ENCODE measurements at regions not wholly inside any gene's neighbourhood (a gene's known extent, or its start where the extent isn't known, plus 50 kb on each side); places are given as distances from the start of the nearest gene placed in this dataset.

GRCh38 chr1:4973341-4973740 is 318.9 kb downstream of the AJAP1 start:
- H3K9me3 ChIP-seq: no peaks in the 10 kb centered on the region
- ChIA-PET POLR2A (no interaction called here), CTCF (no interaction called here)
- H3K4me1 ChIP-seq (ENCODE audit: control insufficient read depth in 1 of 2, extremely low read depth in 1 of 2, insufficient read depth in 2 of 2, low read length in 2 of 2): no peaks in the 10 kb centered on the region
- no peak overlapping the region for H3K27ac Mint-ChIP-seq
- H3K36me3 ChIP-seq (ENCODE audit: control insufficient read depth in 2 of 2, extremely low read depth in 1 of 2, insufficient read depth in 1 of 2, low read length in 1 of 2): no peaks in the 10 kb centered on the region
- WGBS (ENCODE audit: insufficient coverage): 87% methylated on average over 5 of the region's 10 CpGs
- no peaks in the 10 kb centered on the region for H3K36me3 Mint-ChIP-seq
- H3K4me1 Mint-ChIP-seq: no peaks in the 10 kb centered on the region
- no peak overlapping the region for H3K4me3 Mint-ChIP-seq
- H3K27me3 ChIP-seq (replicated peaks in 1 of 2; ENCODE audit: control insufficient read depth in 2 of 2, extremely low read depth in 1 of 2, insufficient read depth in 2 of 2, low read length in 1 of 2): peaks cover 0 to 18% of the 10 kb centered on the region in 2 experiments
- DNase-seq (no peak), ATAC-seq (replicated peaks in 1 of 4) (no peak)
- H3K27ac ChIP-seq (ENCODE audit: low read length): no peak overlapping the region
- no peaks in the 10 kb centered on the region for H3K27me3 Mint-ChIP-seq
- H3K4me3 ChIP-seq (ENCODE audit: control insufficient read depth in 1 of 2, extremely low read depth in 1 of 2, low read length in 1 of 2): no peak overlapping the region
- no peaks in the 10 kb centered on the region for H3K9me3 Mint-ChIP-seq

- WGBS (ENCODE audit: insufficient coverage): 82% methylated on average over 6 of the region's 12 CpGs
These were observed 318.4 kb downstream of the AJAP1 start for GRCh38 chr1:4972761-4973320.

GRCh38 chr1:4971666-4972065 is 317.3 kb downstream of the AJAP1 start:
- Histone ChIP-seq H3K27me3 (replicated peaks in 1 of 2; ENCODE audit: control insufficient read depth in 2 of 2, extremely low read depth in 1 of 2, insufficient read depth in 2 of 2, low read length in 1 of 2) (peaks cover 0 to 15% of the 10 kb centered on the region in 2 experiments), H3K27ac (ENCODE audit: low read length) (no peak overlapping the region), H3K36me3 (ENCODE audit: control insufficient read depth in 2 of 2, extremely low read depth in 1 of 2, insufficient read depth in 1 of 2, low read length in 1 of 2) (no peaks in the 10 kb centered on the region), H3K4me3 (ENCODE audit: control insufficient read depth in 1 of 2, extremely low read depth in 1 of 2, low read length in 1 of 2) (no peak overlapping the region), H3K9me3 (no peaks in the 10 kb centered on the region), H3K4me1 (ENCODE audit: control insufficient read depth in 1 of 2, extremely low read depth in 1 of 2, insufficient read depth in 2 of 2, low read length in 2 of 2) (no peaks in the 10 kb centered on the region)
- Mint-ChIP-seq H3K27me3 (peaks cover 0 to 4% of the 10 kb centered on the region in 2 donors), H3K4me3 (no peak overlapping the region), H3K36me3 (no peaks in the 10 kb centered on the region), H3K9me3 (no peaks in the 10 kb centered on the region), H3K4me1 (no peaks in the 10 kb centered on the region), H3K27ac (no peak overlapping the region)
- ATAC-seq (replicated peaks in 1 of 4) (no peak), DNase-seq (no peak)
- ChIA-PET POLR2A (no interaction called here), CTCF (no interaction called here)
- WGBS (ENCODE audit: insufficient coverage): 81% methylated on average over 3 of the region's 3 CpGs

More at GRCh38 chr1:4972761-4973320, 318.4 kb downstream of the AJAP1 start:
- no peaks in the 10 kb centered on the region for H3K27me3 Mint-ChIP-seq
- H3K4me1 Mint-ChIP-seq: no peaks in the 10 kb centered on the region
- no peaks in the 10 kb centered on the region for H3K36me3 ChIP-seq (ENCODE audit: control insufficient read depth in 2 of 2, extremely low read depth in 1 of 2, insufficient read depth in 1 of 2, low read length in 1 of 2)
- POLR2A ChIA-PET: no interaction called here
- H3K4me3 ChIP-seq (ENCODE audit: control insufficient read depth in 1 of 2, extremely low read depth in 1 of 2, low read length in 1 of 2): no peak overlapping the region
- no peaks in the 10 kb centered on the region for H3K9me3 Mint-ChIP-seq
- H3K36me3 Mint-ChIP-seq: no peaks in the 10 kb centered on the region
- H3K27ac ChIP-seq (ENCODE audit: low read length): no peak overlapping the region
- CTCF ChIA-PET: no interaction called here
- peak in 1 of 4 experiments; percentile 6 for ATAC-seq (replicated peaks in 1 of 4)
- peaks cover 0 to 18% of the 10 kb centered on the region in 2 experiments for H3K27me3 ChIP-seq (replicated peaks in 1 of 2; ENCODE audit: control insufficient read depth in 2 of 2, extremely low read depth in 1 of 2, insufficient read depth in 2 of 2, low read length in 1 of 2)
- no peak overlapping the region for H3K4me3 Mint-ChIP-seq
- no peak overlapping the region for H3K27ac Mint-ChIP-seq
- H3K4me1 ChIP-seq (ENCODE audit: control insufficient read depth in 1 of 2, extremely low read depth in 1 of 2, insufficient read depth in 2 of 2, low read length in 2 of 2): no peaks in the 10 kb centered on the region
- DNase-seq: no peak
- no peaks in the 10 kb centered on the region for H3K9me3 ChIP-seq

DNA sequence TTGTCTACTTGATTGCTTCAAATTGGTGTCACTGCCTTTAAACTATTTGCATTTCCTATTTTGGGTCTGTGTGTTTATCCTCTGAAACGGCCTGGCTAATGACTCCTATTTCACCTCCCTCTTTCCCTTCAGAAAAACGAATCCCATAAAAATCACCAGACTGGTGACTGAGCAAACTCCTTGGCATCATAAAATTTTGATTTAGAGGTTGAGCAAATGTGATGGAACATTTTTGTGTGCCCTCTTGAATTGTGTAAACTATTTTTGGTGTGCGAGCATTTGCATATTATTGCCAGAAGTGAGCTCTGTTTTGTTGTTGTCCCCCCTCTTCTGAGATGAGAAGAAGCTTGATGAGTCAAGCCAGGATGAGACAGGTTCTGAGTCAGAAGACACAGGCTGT is 316.1 kb downstream of the AJAP1 start:
- no peak overlapping the region for H3K27ac ChIP-seq (ENCODE audit: low read length)
- ChIA-PET POLR2A (no interaction called here), CTCF (no interaction called here)
- H3K9me3 ChIP-seq: no peaks in the 10 kb centered on the region
- WGBS (ENCODE audit: insufficient coverage): 86% methylated on average over 1 of the region's 3 CpGs
- H3K4me3 ChIP-seq (ENCODE audit: control insufficient read depth in 1 of 2, extremely low read depth in 1 of 2, low read length in 1 of 2): no peak overlapping the region
- no peaks in the 10 kb centered on the region for H3K36me3 Mint-ChIP-seq
- H3K4me1 ChIP-seq (ENCODE audit: control insufficient read depth in 1 of 2, extremely low read depth in 1 of 2, insufficient read depth in 2 of 2, low read length in 2 of 2): no peaks in the 10 kb centered on the region
- peaks cover 0 to 11% of the 10 kb centered on the region in 2 experiments for H3K27me3 ChIP-seq (replicated peaks in 1 of 2; ENCODE audit: control insufficient read depth in 2 of 2, extremely low read depth in 1 of 2, insufficient read depth in 2 of 2, low read length in 1 of 2)
- no peaks in the 10 kb centered on the region for H3K36me3 ChIP-seq (ENCODE audit: control insufficient read depth in 2 of 2, extremely low read depth in 1 of 2, insufficient read depth in 1 of 2, low read length in 1 of 2)
- H3K27ac Mint-ChIP-seq: no peak overlapping the region
- no peak overlapping the region for H3K4me3 Mint-ChIP-seq
- H3K4me1 Mint-ChIP-seq: no peaks in the 10 kb centered on the region
- H3K9me3 Mint-ChIP-seq: no peaks in the 10 kb centered on the region
- ATAC-seq (replicated peaks in 1 of 4) (no peak), DNase-seq (no peak)
- peaks cover 3 to 6% of the 10 kb centered on the region in 2 donors for H3K27me3 Mint-ChIP-seq

GRCh38 chr1:4969556-4970129 is 315.2 kb downstream of the AJAP1 start:
- Histone ChIP-seq H3K4me1 (ENCODE audit: control insufficient read depth in 1 of 2, extremely low read depth in 1 of 2, insufficient read depth in 2 of 2, low read length in 2 of 2) (no peaks in the 10 kb centered on the region), H3K27me3 (replicated peaks in 1 of 2; ENCODE audit: control insufficient read depth in 2 of 2, extremely low read depth in 1 of 2, insufficient read depth in 2 of 2, low read length in 1 of 2) (peaks cover 0 to 16% of the 10 kb centered on the region in 2 experiments), H3K4me3 (ENCODE audit: control insufficient read depth in 1 of 2, extremely low read depth in 1 of 2, low read length in 1 of 2) (no peak overlapping the region), H3K9me3 (no peaks in the 10 kb centered on the region), H3K36me3 (ENCODE audit: control insufficient read depth in 2 of 2, extremely low read depth in 1 of 2, insufficient read depth in 1 of 2, low read length in 1 of 2) (no peaks in the 10 kb centered on the region), H3K27ac (ENCODE audit: low read length) (no peak overlapping the region)
- POLR2A ChIA-PET: no interaction called here
- 93% methylated on average over 4 of the region's 4 CpGs for WGBS (ENCODE audit: insufficient coverage)
- Mint-ChIP-seq H3K4me1 (no peaks in the 10 kb centered on the region), H3K27ac (no peak overlapping the region), H3K4me3 (no peak overlapping the region), H3K9me3 (no peaks in the 10 kb centered on the region), H3K36me3 (no peaks in the 10 kb centered on the region), H3K27me3 (peaks cover 7 to 9% of the 10 kb centered on the region in 2 donors)
- CTCF ChIA-PET: no interaction called here
- no peak for ATAC-seq (replicated peaks in 1 of 4)
- DNase-seq: no peak

- Histone ChIP-seq H3K36me3 (ENCODE audit: control insufficient read depth in 2 of 2, extremely low read depth in 1 of 2, insufficient read depth in 1 of 2, low read length in 1 of 2) (no peaks in the 10 kb centered on the region), H3K4me1 (ENCODE audit: control insufficient read depth in 1 of 2, extremely low read depth in 1 of 2, insufficient read depth in 2 of 2, low read length in 2 of 2) (no peaks in the 10 kb centered on the region), H3K27ac (ENCODE audit: low read length) (no peak overlapping the region), H3K9me3 (no peaks in the 10 kb centered on the region), H3K27me3 (replicated peaks in 1 of 2; ENCODE audit: control insufficient read depth in 2 of 2, extremely low read depth in 1 of 2, insufficient read depth in 2 of 2, low read length in 1 of 2) (peaks cover 0 to 22% of the 10 kb centered on the region in 2 experiments), H3K4me3 (ENCODE audit: control insufficient read depth in 1 of 2, extremely low read depth in 1 of 2, low read length in 1 of 2) (no peak overlapping the region)
- H3K27me3 Mint-ChIP-seq: peaks cover 15 to 19% of the 10 kb centered on the region in 2 donors
- H3K27ac Mint-ChIP-seq: no peak overlapping the region
- ChIA-PET CTCF (interaction anchor here in 1 of 2 donors (0.5 kb wide), 1 partner anchor 9 kb away, joined by 6 read pairs; no protein-coding TSS in a partner anchor), POLR2A (no interaction called here)
- no peaks in the 10 kb centered on the region for H3K36me3 Mint-ChIP-seq
- ATAC-seq (replicated peaks in 1 of 4) (no peak), DNase-seq (no peak)
- H3K4me1 Mint-ChIP-seq: no peaks in the 10 kb centered on the region
- H3K9me3 Mint-ChIP-seq: no peaks in the 10 kb centered on the region
- no peak overlapping the region for H3K4me3 Mint-ChIP-seq
- WGBS (ENCODE audit: insufficient coverage): 33% methylated on average over 2 of the region's 5 CpGs
These were observed 311.1 kb downstream of the AJAP1 start for GRCh38 chr1:4965346-4966075.
